ENCODE measurements at regions not wholly inside any gene's neighbourhood (a gene's known extent, or its start where the extent isn't known, plus 50 kb on each side); places are given as distances from the start of the nearest gene placed in this dataset.
A peak's percentile ranks its signal among the peaks of the same experiment; 100 is the strongest.

- H3K36me3 ChIP-seq (ENCODE audit: control insufficient read depth in 1 of 2, insufficient read depth in 2 of 2, low read length in 2 of 2) = no peaks in the 10 kb centered on the region
- H2BK12ac ChIP-seq (ENCODE audit: low read length) = no peak overlapping the region
- no peak overlapping the region for H3K23ac ChIP-seq (ENCODE audit: low read length)
- no peak overlapping the region for H3K18ac ChIP-seq (ENCODE audit: low read length)
- no peak overlapping the region for H3K27ac ChIP-seq (ENCODE audit: low read depth, low read length)
- DNase-seq = peak in 1 of 2 donors; percentile 35
- H3K79me1 ChIP-seq (ENCODE audit: low read length) = peaks cover 4% of the 10 kb centered on the region
- H2BK120ac ChIP-seq (ENCODE audit: insufficient read depth, low read length, poor library complexity) = no peak overlapping the region
- no peak overlapping the region for H3K14ac ChIP-seq (ENCODE audit: low read length)
- H4K91ac ChIP-seq (ENCODE audit: low read depth, low read length) = no peak overlapping the region
- H2AK5ac ChIP-seq (ENCODE audit: low read length) = no peak overlapping the region
- H3K9me3 ChIP-seq (ENCODE audit: insufficient read depth, low read depth, low read length) = no peaks in the 10 kb centered on the region
- H3K4me1 ChIP-seq (ENCODE audit: control insufficient read depth in 1 of 2, insufficient read depth in 2 of 2, low read length in 2 of 2) = peaks cover 4 to 5% of the 10 kb centered on the region in 2 experiments
- H3K4me3 ChIP-seq (ENCODE audit: low read depth, low read length) = no peak overlapping the region
- H3K79me2 ChIP-seq (ENCODE audit: control insufficient read depth, insufficient read depth, low read length, poor library complexity) = no peaks in the 10 kb centered on the region
- no peak overlapping the region for H3K4me2 ChIP-seq (ENCODE audit: low read length)
- H4K8ac ChIP-seq (ENCODE audit: low read depth, low read length) = no peak overlapping the region
- no peak overlapping the region for H4K12ac ChIP-seq (ENCODE audit: low read depth, low read length)
- no peak overlapping the region for H3K4ac ChIP-seq (ENCODE audit: low read depth, low read length)
- no peaks in the 10 kb centered on the region for H3K27me3 ChIP-seq (ENCODE audit: insufficient read depth, low read length)
- H3K9ac ChIP-seq (ENCODE audit: low read length) = no peak overlapping the region
- H2BK5ac ChIP-seq (ENCODE audit: low read depth, low read length, poor library complexity) = no peak overlapping the region
- H2AFZ ChIP-seq (ENCODE audit: insufficient read depth, low read length, poor library complexity) = no peak overlapping the region
These were observed 55.0 kb upstream of the CHD2 start for GRCh38 chr15:92845126-92845508.

GRCh38 chr15:92846741-92847140 lies 53.4 kb upstream of the CHD2 start:
- H2BK12ac ChIP-seq (ENCODE audit: low read length) = no peak overlapping the region
- H3K9ac ChIP-seq (ENCODE audit: low read length) = no peak overlapping the region
- H2BK5ac ChIP-seq (ENCODE audit: low read depth, low read length, poor library complexity) = no peak overlapping the region
- H2AK5ac ChIP-seq (ENCODE audit: low read length) = no peak overlapping the region
- H2BK120ac ChIP-seq (ENCODE audit: insufficient read depth, low read length, poor library complexity) = no peak overlapping the region
- no peak overlapping the region for H3K4ac ChIP-seq (ENCODE audit: low read depth, low read length)
- H3K4me3 ChIP-seq (ENCODE audit: low read depth, low read length) = no peak overlapping the region
- H3K4me2 ChIP-seq (ENCODE audit: low read length) = no peak overlapping the region
- no CpG with 5 or more reads among the region's 1 CpG for WGBS (ENCODE audit: extremely low coverage, insufficient coverage, insufficient read length)
- no peak overlapping the region for H2AFZ ChIP-seq (ENCODE audit: insufficient read depth, low read length, poor library complexity)
- no peaks in the 10 kb centered on the region for H3K79me2 ChIP-seq (ENCODE audit: control insufficient read depth, insufficient read depth, low read length, poor library complexity)
- no peaks in the 10 kb centered on the region for H3K9me3 ChIP-seq (ENCODE audit: insufficient read depth, low read depth, low read length)
- H3K4me1 ChIP-seq (ENCODE audit: control insufficient read depth in 1 of 2, insufficient read depth in 2 of 2, low read length in 2 of 2) = no peaks in the 10 kb centered on the region
- H3K27ac ChIP-seq (ENCODE audit: low read depth, low read length) = no peak overlapping the region
- H3K14ac ChIP-seq (ENCODE audit: low read length) = no peak overlapping the region
- DNase-seq = no peak
- no peak overlapping the region for H4K12ac ChIP-seq (ENCODE audit: low read depth, low read length)
- H3K18ac ChIP-seq (ENCODE audit: low read length) = no peak overlapping the region
- H3K27me3 ChIP-seq (ENCODE audit: insufficient read depth, low read length) = no peaks in the 10 kb centered on the region
- H3K23ac ChIP-seq (ENCODE audit: low read length) = no peak overlapping the region
- no peaks in the 10 kb centered on the region for H3K36me3 ChIP-seq (ENCODE audit: control insufficient read depth in 1 of 2, insufficient read depth in 2 of 2, low read length in 2 of 2)
- no peaks in the 10 kb centered on the region for H3K79me1 ChIP-seq (ENCODE audit: low read length)
- no peak overlapping the region for H4K8ac ChIP-seq (ENCODE audit: low read depth, low read length)
- H4K91ac ChIP-seq (ENCODE audit: low read depth, low read length) = no peak overlapping the region

GRCh38 chr15:92847841-92848240 lies 52.3 kb upstream of the CHD2 start:
- Histone ChIP-seq H3K9ac (ENCODE audit: low read length) (no peak overlapping the region), H3K27me3 (ENCODE audit: insufficient read depth, low read length) (no peaks in the 10 kb centered on the region), H2AK5ac (ENCODE audit: low read length) (no peak overlapping the region), H2BK5ac (ENCODE audit: low read depth, low read length, poor library complexity) (no peak overlapping the region), H3K27ac (ENCODE audit: low read depth, low read length) (no peak overlapping the region), H3K9me3 (ENCODE audit: insufficient read depth, low read depth, low read length) (no peaks in the 10 kb centered on the region), H3K4me2 (ENCODE audit: low read length) (no peak overlapping the region), H3K79me2 (ENCODE audit: control insufficient read depth, insufficient read depth, low read length, poor library complexity) (no peaks in the 10 kb centered on the region), H3K4ac (ENCODE audit: low read depth, low read length) (no peak overlapping the region), H3K14ac (ENCODE audit: low read length) (no peak overlapping the region), H2BK12ac (ENCODE audit: low read length) (no peak overlapping the region), H3K4me1 (ENCODE audit: control insufficient read depth in 1 of 2, insufficient read depth in 2 of 2, low read length in 2 of 2) (no peaks in the 10 kb centered on the region), H3K18ac (ENCODE audit: low read length) (no peak overlapping the region), H2BK120ac (ENCODE audit: insufficient read depth, low read length, poor library complexity) (no peak overlapping the region), H2AFZ (ENCODE audit: insufficient read depth, low read length, poor library complexity) (no peak overlapping the region), H3K23ac (ENCODE audit: low read length) (no peak overlapping the region), H4K8ac (ENCODE audit: low read depth, low read length) (no peak overlapping the region), H3K36me3 (ENCODE audit: control insufficient read depth in 1 of 2, insufficient read depth in 2 of 2, low read length in 2 of 2) (no peaks in the 10 kb centered on the region), H4K12ac (ENCODE audit: low read depth, low read length) (no peak overlapping the region), H4K91ac (ENCODE audit: low read depth, low read length) (no peak overlapping the region), H3K79me1 (ENCODE audit: low read length) (no peaks in the 10 kb centered on the region), H3K4me3 (ENCODE audit: low read depth, low read length) (no peak overlapping the region)
- no CpG with 5 or more reads among the region's 5 CpGs for WGBS (ENCODE audit: extremely low coverage, insufficient coverage, insufficient read length)
- no peak for DNase-seq

- Histone ChIP-seq H4K12ac (ENCODE audit: low read depth, low read length) (no peak overlapping the region), H3K4me3 (ENCODE audit: low read depth, low read length) (no peak overlapping the region), H4K8ac (ENCODE audit: low read depth, low read length) (no peak overlapping the region), H2BK12ac (ENCODE audit: low read length) (no peak overlapping the region), H3K36me3 (ENCODE audit: control insufficient read depth in 1 of 2, insufficient read depth in 2 of 2, low read length in 2 of 2) (no peaks in the 10 kb centered on the region), H3K79me2 (ENCODE audit: control insufficient read depth, insufficient read depth, low read length, poor library complexity) (no peaks in the 10 kb centered on the region), H4K91ac (ENCODE audit: low read depth, low read length) (no peak overlapping the region), H3K14ac (ENCODE audit: low read length) (no peak overlapping the region), H3K9me3 (ENCODE audit: insufficient read depth, low read depth, low read length) (no peaks in the 10 kb centered on the region), H3K79me1 (ENCODE audit: low read length) (no peaks in the 10 kb centered on the region), H3K27me3 (ENCODE audit: insufficient read depth, low read length) (no peaks in the 10 kb centered on the region), H3K4me1 (ENCODE audit: control insufficient read depth in 1 of 2, insufficient read depth in 2 of 2, low read length in 2 of 2) (no peaks in the 10 kb centered on the region), H3K4ac (ENCODE audit: low read depth, low read length) (no peak overlapping the region), H2BK120ac (ENCODE audit: insufficient read depth, low read length, poor library complexity) (no peak overlapping the region), H3K9ac (ENCODE audit: low read length) (no peak overlapping the region), H3K27ac (ENCODE audit: low read depth, low read length) (no peak overlapping the region), H3K4me2 (ENCODE audit: low read length) (no peak overlapping the region), H3K18ac (ENCODE audit: low read length) (no peak overlapping the region), H3K23ac (ENCODE audit: low read length) (no peak overlapping the region), H2AFZ (ENCODE audit: insufficient read depth, low read length, poor library complexity) (no peak overlapping the region), H2AK5ac (ENCODE audit: low read length) (no peak overlapping the region), H2BK5ac (ENCODE audit: low read depth, low read length, poor library complexity) (no peak overlapping the region)
- DNase-seq = no peak
- no CpG with 5 or more reads among the region's 7 CpGs for WGBS (ENCODE audit: extremely low coverage, insufficient coverage, insufficient read length)
These were observed 51.7 kb upstream of the CHD2 start for GRCh38 chr15:92848464-92848851.
